Cerebellar nuclear complex (tissue), 1 donor: ENCODE measurements at regions not wholly inside any gene's neighbourhood (a gene's known extent, or its start where the extent isn't known, plus 50 kb on each side); places are given as distances from the start of the nearest gene placed in this dataset.
A peak's percentile ranks its signal among the peaks of the same experiment; 100 is the strongest.

Source experiments
- DNase-seq, 2 experiments: peaks; one replicate each; lab custom pipeline; 2025; lab: John Stamatoyannopoulos, UW

DNA sequence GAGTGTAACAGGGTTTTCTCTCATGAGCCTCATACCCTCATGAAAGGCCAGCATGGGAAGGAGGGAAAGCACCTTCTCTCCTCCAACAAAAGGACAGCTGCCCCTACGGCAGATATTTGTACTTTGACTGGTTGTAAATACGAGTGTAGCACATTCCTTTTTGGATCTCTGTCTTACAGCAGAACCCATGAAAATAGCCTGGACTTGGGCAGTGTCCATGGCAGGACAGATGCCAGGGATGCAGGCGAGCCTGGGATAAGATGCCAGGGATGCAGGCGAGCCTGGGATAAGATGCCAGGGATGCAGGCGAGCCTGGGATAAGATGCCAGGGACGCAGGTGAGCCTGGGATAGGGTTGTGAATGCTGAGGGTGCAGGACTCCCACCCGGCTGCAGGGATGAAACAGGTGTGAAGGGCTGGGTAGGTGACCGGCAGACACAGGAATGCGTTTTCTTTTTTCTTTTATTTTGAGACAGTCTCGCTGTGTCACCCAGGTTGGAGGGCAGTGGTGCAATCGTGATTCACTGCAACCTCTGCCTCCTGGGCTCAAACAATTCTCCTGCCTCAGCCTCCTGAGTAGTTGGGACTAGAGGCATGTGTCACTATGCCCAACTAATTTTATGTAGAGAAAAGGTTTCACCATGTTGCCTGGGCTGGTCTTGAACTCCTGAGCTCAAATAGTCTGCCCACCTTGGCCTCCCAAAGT, 120.0 kb downstream of the BEGAIN start:
- DNase-seq = peak in 1 of 2 experiments; percentile 21

DNA sequence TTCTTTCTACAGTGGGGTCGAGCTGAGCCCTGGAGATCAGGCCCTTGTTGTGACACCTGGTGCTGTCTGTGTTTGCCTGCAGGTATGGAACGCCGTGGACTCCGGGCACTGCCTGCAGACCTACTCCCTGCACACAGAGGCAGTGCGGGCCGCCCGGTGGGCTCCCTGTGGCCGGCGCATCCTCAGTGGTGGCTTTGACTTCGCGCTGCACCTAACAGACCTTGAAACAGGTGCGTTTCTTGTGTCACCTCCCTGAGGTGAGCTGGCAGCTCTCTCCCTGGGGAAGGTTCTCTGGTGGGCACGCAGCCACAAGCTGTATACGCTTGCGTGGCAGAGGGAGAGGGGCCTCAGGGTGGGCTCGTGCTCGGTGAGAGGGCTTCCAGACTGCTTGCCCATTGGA, 119.3 kb downstream of the BEGAIN start:
- no peak for DNase-seq

DNA sequence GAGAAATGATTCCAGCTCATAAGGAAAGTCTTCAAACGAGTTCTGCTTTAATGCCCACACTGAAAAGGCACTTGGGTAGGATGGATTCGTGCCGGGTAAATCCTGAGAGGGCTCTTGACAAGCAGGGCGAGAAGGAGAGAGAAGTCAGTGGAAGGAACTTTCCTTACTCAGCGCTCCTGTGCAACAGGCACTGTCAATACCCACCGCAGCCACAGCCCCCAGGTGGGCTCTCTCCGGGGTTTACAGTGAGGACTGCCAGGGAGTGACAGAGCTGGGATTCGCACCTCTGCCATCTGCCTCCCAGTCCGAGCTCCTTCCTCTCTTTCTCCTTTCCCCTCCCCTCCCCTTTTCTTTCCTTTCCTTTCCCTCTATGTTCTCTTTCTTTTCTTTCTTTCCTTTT, 118.7 kb downstream of the BEGAIN start:
- DNase-seq = no peak

DNA sequence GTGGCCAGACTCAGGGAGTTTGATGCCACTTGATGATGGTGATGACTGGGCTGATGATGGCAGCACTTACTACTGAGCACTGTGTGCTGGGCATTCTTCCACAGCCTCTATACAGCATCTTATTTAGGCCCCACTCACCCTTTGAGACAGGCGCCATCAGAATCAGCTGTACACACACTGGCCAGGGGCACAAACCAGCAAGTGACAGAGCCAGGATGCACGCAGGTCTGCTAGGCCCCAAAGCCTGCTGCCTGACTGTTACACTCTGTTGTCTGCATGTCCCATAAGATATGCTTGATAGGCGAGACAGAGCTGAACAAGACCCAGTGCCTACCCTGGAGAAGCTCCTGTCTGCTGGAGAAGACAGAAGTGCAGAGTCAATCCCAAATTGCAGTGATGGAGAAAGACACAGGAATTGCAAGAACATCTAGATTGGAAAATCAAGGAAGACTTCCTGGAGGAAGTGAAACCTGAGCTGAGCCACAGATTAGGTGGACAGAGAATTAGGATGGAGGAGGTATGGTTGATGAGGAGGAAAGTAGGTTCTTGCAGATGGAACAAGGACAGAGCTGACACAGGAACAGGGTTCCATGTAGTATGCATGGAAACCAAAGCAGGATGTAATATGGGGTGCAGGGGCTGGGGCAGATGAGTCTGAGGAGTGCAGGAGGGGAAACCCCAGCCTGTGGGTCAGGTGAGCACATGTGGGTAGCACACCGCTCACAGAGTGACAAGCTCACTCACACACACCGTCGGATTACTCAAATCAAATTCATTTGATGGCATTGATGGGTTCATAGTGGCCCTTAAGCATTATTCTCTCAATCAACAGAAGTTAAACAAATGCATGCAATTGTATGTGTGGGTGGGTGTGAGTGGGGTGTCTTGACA, 117.3 kb downstream of the BEGAIN start:
- no peak for DNase-seq

DNA sequence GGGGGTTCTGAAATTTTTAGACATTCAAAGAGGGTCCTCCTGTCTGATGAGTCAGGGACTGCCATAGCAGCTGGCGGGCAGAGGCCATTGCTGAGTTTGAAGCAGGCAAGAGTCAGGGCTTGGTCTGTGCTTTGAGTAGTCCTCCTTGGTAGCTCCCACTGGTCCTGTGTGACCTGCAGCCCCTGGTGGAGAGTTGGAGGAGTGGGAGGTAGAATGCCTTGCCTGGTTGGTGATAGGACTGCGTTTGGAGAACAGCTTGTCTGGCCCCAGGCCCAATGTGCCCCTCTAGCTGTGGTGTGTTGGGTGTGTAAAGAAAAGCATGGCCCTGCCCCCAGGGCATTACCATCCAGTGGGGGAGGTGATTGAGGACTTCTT, 116.7 kb downstream of the BEGAIN start:
- DNase-seq = no peak

DNA sequence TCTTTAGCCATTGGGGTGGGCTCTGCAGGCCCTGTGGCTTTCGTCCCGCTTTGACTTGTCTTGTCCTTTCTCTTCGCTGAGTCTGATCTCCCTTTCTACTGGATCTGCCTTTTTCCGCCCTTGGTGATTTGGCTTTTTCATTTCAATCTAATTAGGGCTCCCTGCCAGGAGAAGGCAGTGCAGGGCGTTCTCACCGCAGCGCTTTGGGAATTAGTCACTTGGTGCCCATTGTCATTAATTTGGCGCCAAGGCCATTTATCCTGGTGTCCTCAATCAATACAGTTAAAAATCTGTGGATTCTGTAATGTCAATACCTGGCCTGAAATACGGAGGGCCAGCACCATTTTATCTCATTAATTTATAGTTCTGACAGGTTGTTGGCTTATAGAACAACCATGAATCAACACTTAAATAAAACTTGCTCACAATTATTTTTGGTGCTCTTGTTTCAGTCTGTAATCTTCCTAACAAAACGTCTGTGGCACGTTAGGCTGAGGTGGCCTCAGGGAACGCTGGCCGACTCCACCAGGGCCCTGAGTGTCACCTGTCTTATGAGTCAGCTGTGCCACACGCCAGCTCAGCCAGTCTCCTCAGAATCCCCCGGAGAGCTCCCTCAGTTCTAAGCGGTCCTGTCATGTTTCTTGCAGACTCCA, 115.7 kb downstream of the BEGAIN start:
- DNase-seq = no peak

DNA sequence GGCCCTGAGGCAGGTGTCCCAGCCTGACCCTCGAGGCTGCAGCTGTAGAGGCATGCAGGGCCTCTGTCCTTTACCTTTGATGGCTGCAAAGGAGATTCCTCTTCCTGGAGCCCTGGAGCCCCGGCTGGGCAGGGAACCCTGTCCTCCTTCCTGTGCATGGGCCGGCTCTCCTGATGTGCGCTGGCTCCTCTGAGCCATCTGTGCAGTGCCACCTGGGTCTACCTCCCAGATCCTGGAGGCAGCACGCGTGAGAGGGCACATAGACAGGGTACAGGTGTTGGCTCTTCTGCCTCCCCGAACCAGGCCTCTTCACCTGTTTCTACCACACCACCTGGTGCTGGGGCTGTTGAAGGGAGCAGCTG, 115.1 kb downstream of the BEGAIN start:
- no peak for DNase-seq

DNA sequence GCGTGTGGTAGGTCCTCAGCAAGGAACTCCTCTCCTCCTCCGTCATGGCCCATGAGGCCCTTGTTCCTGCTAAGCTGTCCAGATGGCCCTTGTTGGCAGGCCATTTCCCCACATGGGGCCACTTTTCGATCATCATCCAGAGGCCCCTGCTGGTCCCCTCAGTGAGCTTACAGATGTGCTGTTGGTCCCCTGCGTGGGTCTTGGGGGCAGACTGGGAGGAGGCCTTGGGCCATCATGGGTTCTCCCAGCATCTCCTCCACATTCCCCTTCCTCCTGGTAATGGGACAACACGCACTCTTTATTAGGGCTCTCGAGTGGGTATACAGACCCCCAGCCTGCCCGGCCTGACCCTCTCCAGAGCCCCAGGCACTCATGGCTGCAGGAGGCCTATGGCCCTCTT, 114.7 kb downstream of the BEGAIN start:
- no peak for DNase-seq

DNA sequence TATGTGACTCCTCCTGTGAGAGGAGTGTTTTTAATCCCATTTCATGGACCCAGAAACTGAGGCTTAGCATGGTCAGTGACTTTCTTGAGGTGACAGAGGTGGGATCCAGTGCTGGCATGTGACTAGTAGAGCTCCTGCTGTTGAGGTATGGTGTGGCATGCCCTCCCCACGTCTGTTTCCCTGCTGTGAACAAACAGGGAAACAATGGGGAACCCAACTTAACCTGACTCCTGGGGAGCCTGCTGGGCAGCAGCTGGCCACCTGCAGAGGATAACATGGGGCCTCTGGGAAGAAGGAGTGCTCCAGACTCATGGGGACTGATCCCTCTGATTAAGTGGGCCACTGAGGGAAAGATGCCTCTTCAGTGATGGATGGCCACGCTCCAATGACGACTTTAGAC, 114.0 kb downstream of the BEGAIN start:
- no peak for DNase-seq

DNA sequence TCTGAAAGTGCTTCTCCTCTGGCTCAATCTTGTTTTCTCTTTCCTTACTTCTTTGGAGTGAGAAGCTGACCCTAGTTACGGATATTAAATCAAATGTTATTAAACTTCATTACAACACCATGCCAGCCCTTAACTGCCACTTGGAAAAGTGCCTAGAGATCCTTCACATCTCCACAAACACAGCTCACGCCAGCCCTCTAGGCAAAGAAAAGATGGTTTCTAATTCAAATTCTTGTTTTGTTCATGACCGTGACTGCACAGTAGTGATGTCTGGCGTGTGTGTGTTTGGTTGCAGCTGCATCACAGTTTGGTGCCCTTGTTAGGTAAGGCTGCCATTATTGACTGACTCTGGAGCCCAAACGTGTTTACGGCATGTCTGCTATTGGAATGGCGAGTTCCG, 113.0 kb downstream of the BEGAIN start:
- no peak for DNase-seq

DNA sequence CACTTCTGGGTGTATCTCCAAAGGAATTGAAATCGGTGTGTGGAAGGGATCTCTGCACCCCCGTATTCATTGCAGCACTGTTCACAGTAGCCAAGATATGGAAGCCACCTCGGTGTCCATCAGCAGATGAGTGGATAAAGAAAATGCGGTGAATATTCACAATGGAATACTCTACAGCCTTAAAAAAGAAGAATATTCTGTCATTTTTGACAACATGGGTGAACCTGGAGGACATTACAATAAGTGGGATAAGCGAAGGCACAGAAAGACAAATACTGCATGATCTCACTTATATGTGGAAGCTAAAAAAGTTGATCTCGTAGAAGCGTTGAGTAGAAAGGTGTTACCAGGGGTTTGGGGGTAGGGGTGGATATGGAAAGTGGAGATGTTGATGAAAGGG, 111.9 kb downstream of the BEGAIN start:
- no peak for DNase-seq

DNA sequence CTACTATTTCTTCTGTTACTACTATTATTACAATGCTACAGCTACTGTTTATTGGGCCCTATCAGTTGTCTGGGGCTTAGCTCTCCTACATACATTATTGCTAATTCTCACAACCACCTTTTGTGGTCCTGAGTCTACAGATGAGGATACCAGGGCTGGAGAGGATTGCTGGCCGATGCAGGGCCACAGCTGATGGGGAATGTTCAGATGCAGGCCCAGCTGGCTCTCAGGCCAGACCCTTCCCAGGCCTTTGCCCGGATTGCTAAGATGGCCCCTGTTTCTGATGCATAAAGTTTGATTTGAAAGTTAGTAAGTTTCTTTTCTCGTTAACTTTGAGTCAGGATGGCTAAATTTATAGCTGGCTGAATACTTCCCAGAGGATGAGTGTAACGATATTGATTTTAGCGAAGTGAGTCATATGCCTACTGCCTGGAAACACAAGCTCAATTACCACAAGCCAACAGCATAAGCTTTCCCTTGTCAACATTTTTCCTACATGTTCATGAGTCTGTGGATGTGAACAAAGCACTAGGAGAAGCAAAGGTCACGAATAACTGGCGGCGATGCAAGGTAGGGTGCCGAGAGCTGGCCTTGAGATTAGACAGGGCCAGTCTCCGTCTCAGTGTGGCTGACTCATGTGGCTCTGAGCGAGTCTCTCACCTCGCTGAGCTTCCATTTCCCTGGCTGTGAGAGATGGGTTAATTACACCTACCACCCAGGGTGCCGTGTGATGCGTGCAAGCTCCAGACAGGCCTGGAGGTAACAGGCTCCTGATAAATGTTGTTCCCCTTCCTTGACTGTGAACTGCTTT, 111.0 kb downstream of the BEGAIN start:
- no peak for DNase-seq

DNA sequence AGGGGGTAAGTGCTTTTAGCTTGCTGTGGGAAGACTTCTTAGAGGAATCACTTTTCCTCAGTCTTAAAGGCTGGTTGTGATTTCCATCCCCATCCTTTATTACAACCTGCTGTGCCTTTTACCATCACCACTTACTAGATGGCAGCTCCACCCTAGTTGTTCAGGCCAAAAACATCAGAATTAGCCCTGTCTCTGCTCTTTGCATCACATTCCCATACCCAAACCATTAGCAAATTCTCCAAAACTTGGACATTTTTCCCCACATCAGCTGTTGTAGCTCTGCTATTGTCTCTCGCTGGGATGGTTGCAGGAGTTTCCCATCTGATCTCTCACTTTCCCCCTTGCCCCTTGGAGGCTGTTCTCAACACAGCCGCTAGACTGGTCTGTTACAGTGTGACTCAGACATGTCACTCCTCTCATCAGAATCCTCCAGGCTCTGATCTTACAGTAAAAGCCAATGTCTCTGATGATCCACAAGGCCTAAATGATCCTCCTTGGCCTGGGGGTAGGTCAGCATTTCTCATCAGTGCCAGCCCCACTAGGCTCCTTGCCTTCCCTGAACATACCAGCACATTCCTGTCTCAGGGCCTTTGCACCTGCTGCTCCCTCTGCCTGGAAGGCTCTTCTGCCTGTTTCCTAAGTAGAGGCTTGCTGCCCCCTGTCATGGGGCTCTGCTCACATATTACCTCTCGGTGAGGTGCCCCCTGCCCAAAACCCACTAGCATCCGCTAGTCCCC, 102.5 kb downstream of the BEGAIN start:
- DNase-seq = no peak

DNA sequence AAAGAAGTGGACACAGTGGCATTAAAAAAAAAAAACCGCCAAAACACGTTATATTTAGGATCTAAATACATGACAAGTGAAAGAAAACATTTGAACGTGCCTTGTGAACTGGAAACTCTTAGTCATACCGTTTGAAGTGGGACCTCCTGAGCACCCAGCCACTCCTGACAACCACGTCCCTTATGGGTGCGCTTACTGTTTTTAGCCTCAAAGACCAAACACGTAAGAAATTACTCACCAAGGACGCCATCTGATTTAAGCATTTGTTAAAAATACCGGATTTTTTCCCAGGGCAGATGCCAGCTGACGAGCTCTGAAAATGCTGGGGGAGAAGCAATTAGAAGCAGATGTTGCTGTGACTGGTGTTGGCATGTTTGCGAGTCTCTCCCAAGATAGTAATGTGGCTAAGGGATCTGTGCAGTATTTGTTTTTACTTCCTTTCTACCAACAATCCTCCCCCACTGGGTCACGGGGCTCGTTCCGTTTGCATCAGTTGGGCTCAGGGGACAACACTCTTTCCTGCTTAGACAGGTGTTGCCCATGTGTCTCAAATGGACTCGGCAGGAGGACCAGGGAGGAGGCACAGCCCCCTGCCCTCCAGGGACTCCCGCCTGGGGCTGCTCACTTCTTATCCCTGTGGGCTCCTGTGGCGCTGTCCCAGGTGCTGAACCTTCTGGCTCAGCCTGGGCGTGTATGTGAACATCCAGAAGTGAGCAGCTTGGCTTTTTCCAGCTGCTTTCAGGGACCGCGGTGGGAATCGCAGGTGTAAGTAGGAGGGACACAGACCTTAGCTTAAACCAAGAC, 101.0 kb downstream of the BEGAIN start:
- no peak for DNase-seq
